Thyroid gland (tissue), 4 donors: ENCODE measurements at regions not wholly inside any gene's neighbourhood (a gene's known extent, or its start where the extent isn't known, plus 50 kb on each side); places are given as distances from the start of the nearest gene placed in this dataset.

Experiments used
- DNase-seq, 2 donors: peaks; one replicate each; pipeline ENCODE4 v3.0.0-alpha.2; 2019
- H3K27ac ChIP-seq, 3 donors: fragments of 200-600 bp; sonication (generic); 1 replicate in 2 of 3; 2 replicates in 1 of 3; pipeline ENCODE4 v1.5.1; 2016 to 2019; ENCODE audit warnings: mild to moderate bottlenecking in 1 of 3, moderate library complexity in 1 of 3
- H3K27me3 ChIP-seq: fragments of 200-600 bp; sonication (generic); one replicate; pipeline ENCODE4 v1.5.1; 2019
- H3K36me3 ChIP-seq, 2 donors: fragments of 200-600 bp; sonication (generic); one replicate each; pipeline ENCODE4 v1.5.1; 2016 to 2019
- H3K4me1 ChIP-seq, 2 donors: fragments of 200-600 bp; sonication (generic); one replicate each; pipeline ENCODE4 v1.5.1; 2017 to 2019
- H3K4me3 ChIP-seq, 3 donors: fragments of 200-600 bp; sonication (generic); replicated peaks in 1 of 3; 1 replicate in 2 of 3; 2 replicates in 1 of 3; pipeline ENCODE4 v1.5.1; 2016; ENCODE audit warnings: mild to moderate bottlenecking in 1 of 3
- H3K9me3 ChIP-seq: fragments of 200-600 bp; sonication (generic); one replicate; pipeline ENCODE4 v1.5.1; 2017
- CTCF ChIP-seq, 6 experiments: fragments of 200-600 bp in 3 of 6; fragments of 450-650 bp in 3 of 6; sonication (generic) in 3 of 6; IDR thresholded peaks; one replicate each; pipeline ENCODE4 v1.5.1; 2016 to 2019; ENCODE audit warnings: antibody characterized with exemption in 6 of 6, mild to moderate bottlenecking in 2 of 6, inconsistent platforms in 1 of 6, moderate library complexity in 1 of 6
- POLR2A ChIP-seq, 2 donors: fragments of 450-650 bp; IDR thresholded peaks; one replicate each; pipeline ENCODE4 v1.6.1; 2017; ENCODE audit warnings: antibody characterized with exemption in 2 of 2, mild to moderate bottlenecking in 2 of 2, moderate library complexity in 1 of 2
- WGBS, 2 donors: methylation state at CpG; one replicate each; pipeline ENCODE4 v1.1.5; 2017; 5-methylcytosine and 5-hydroxymethylcytosine counted together
- intact Hi-C: fragments of 100-400 bp; cut with DNase I; formaldehyde crosslinking; loops from one replicate; pipeline ENCODE4 v1.15.1; 2023

GRCh38 chr12:132415327-132416120 lies 74.4 kb upstream of the FBRSL1 start:
- intact Hi-C loops: loop anchor here (2.0 to 5.0 kb wide), 2 partner anchors 107 to 199 kb away; no protein-coding TSS in a partner anchor
- no peak for DNase-seq
- Histone ChIP-seq H3K27me3 (no peaks in the 10 kb centered on the region), H3K9me3 (no peaks in the 10 kb centered on the region), H3K36me3 (no peaks in the 10 kb centered on the region), H3K4me3 (no peak overlapping the region), H3K4me1 (peaks cover 0 to 4% of the 10 kb centered on the region in 2 donors), H3K27ac (no peak overlapping the region)
- no peak for TF ChIP-seq CTCF (IDR thresholded peaks at IDR 0.05)
- no peak for TF ChIP-seq POLR2A (IDR thresholded peaks at IDR 0.05)
- WGBS, 2 donors: 67 to 74% methylated on average over 12 to 21 of the region's 25 CpGs

- Histone ChIP-seq H3K27me3 (no peaks in the 10 kb centered on the region), H3K4me3 (no peak overlapping the region), H3K9me3 (no peaks in the 10 kb centered on the region), H3K36me3 (no peaks in the 10 kb centered on the region), H3K27ac (no peak overlapping the region), H3K4me1 (peaks cover 0 to 4% of the 10 kb centered on the region in 2 donors)
- intact Hi-C loops: loop anchor here (2.0 to 5.0 kb wide), 2 partner anchors 108 to 200 kb away; no protein-coding TSS in a partner anchor
- TF ChIP-seq POLR2A (IDR thresholded peaks at IDR 0.05) (no peak), CTCF (IDR thresholded peaks at IDR 0.05) (peak; percentile 75 to 96 (median 88))
- peak; percentile 79 to 83 for DNase-seq
- 38 to 43% methylated on average over 6 to 8 of the region's 30 CpGs for WGBS, 2 donors
Observed at GRCh38 chr12:132414634-132415326, 75.2 kb upstream of the FBRSL1 start.

GRCh38 chr12:132413931-132414588 lies 75.9 kb upstream of the FBRSL1 start:
- TF ChIP-seq POLR2A (IDR thresholded peaks at IDR 0.05): no peak
- TF ChIP-seq CTCF (IDR thresholded peaks at IDR 0.05): peak in 4 of 6 experiments; percentile 28 to 62 (median 38)
- no peaks in the 10 kb centered on the region for H3K27me3 ChIP-seq
- WGBS, 2 donors: 43% methylated on average over 11 to 26 of the region's 36 CpGs
- no peak for DNase-seq
- H3K4me1 ChIP-seq: peaks cover 0 to 4% of the 10 kb centered on the region in 2 donors
- H3K4me3 ChIP-seq: no peak overlapping the region
- no peak overlapping the region for H3K27ac ChIP-seq
- intact Hi-C loops: loop anchor here (2.0 kb wide), 1 partner anchor 201 kb away; no protein-coding TSS in a partner anchor
- no peaks in the 10 kb centered on the region for H3K36me3 ChIP-seq
- H3K9me3 ChIP-seq: no peaks in the 10 kb centered on the region

- whole genome bisulfite sequencing, 2 donors: 54 to 64% methylated on average over 4 to 6 of the region's 7 CpGs
Observed at GRCh38 chr12:132411457-132411856, 78.5 kb upstream of the FBRSL1 start.

More at GRCh38 chr12:132411457-132411856, 78.5 kb upstream of the FBRSL1 start:
- Histone ChIP-seq H3K27ac (no peak overlapping the region), H3K9me3 (no peaks in the 10 kb centered on the region), H3K27me3 (no peaks in the 10 kb centered on the region), H3K4me3 (no peak overlapping the region), H3K4me1 (peaks cover 0 to 4% of the 10 kb centered on the region in 2 donors), H3K36me3 (no peaks in the 10 kb centered on the region)
- no peak for DNase-seq
- intact Hi-C loops: no loop called here
- TF ChIP-seq CTCF (IDR thresholded peaks at IDR 0.05) (no peak), POLR2A (IDR thresholded peaks at IDR 0.05) (no peak)
